MM.1S (cell line): ENCODE measurements at regions not wholly inside any gene's neighbourhood (a gene's known extent, or its start where the extent isn't known, plus 50 kb on each side); places are given as distances from the start of the nearest gene placed in this dataset.

ENCODE experiments used
- EZH2 ChIP-seq: fragments of 300-600 bp; sonication (generic); optimal IDR thresholded peaks from 2 replicates; pipeline ENCODE3; 2017; ENCODE audit warnings: low read depth, mild to moderate bottlenecking, antibody characterized with exemption, low read length, mixed read lengths
- TF ChIP-seq, protein P1 (sequence below): fragments of 300-600 bp; sonication (generic); IDR thresholded peaks from 2 replicates; pipeline ENCODE4 v1.5.1; 2016; ENCODE audit warnings: antibody characterized with exemption, low read length, mixed read lengths

DNA sequence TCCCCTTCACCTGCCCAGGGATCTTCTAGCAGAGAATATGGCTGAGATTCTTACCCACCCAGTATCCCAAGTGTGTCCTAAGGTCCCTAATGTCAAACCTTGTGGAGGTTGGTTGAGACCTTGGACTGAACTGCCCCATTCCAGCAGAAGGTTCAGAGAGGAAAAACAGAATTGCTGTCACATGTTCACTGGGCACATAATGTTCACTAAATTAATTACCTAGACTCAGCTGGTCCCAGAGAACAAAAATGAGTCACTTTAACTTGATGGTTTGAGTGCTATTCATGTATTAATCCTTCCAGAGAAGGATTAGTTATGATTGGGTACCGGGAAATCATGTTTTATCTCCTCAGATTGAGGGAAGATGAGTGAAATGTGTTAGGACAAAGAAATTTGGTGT is 171.3 kb upstream of the GADL1 start:
- TF ChIP-seq, protein P1, sequence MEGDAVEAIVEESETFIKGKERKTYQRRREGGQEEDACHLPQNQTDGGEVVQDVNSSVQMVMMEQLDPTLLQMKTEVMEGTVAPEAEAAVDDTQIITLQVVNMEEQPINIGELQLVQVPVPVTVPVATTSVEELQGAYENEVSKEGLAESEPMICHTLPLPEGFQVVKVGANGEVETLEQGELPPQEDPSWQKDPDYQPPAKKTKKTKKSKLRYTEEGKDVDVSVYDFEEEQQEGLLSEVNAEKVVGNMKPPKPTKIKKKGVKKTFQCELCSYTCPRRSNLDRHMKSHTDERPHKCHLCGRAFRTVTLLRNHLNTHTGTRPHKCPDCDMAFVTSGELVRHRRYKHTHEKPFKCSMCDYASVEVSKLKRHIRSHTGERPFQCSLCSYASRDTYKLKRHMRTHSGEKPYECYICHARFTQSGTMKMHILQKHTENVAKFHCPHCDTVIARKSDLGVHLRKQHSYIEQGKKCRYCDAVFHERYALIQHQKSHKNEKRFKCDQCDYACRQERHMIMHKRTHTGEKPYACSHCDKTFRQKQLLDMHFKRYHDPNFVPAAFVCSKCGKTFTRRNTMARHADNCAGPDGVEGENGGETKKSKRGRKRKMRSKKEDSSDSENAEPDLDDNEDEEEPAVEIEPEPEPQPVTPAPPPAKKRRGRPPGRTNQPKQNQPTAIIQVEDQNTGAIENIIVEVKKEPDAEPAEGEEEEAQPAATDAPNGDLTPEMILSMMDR: no peak
- no peak for TF ChIP-seq EZH2
